H1 (cell line): ENCODE measurements at regions not wholly inside any gene's neighbourhood (a gene's known extent, or its start where the extent isn't known, plus 50 kb on each side); places are given as distances from the start of the nearest gene placed in this dataset.

Experiments used
- CTCF ChIA-PET: fragments of 300-600 bp; sonication (Branson Sonifier 250); formaldehyde crosslinking; loops from one replicate; lab custom pipeline; 2021; ENCODE audit not compliant: partially characterized antibody; lab: Charles Lee
- POLR2A ChIA-PET: fragments of 300-600 bp; sonication (Branson Sonifier 250); formaldehyde crosslinking; loops from one replicate; lab custom pipeline; 2021; ENCODE audit warnings: inconsistent platforms; ENCODE audit not compliant: partially characterized antibody; lab: Charles Lee
- DNase-seq, 2 experiments: peaks; one replicate each; pipeline versions ENCODE4 v3.0.0 to v3.0.0-alpha.2; 2010 to 2022; ENCODE audit warnings: low spot score in 2 of 2, low read depth in 1 of 2, mixed read lengths in 1 of 2
- FAIRE-seq: peaks from 2 replicates; lab custom pipeline; 2011; peaks lifted over from hg19 to GRCh38; lab: Jason Lieb, UNC
- H2AFZ ChIP-seq: 2 replicates; pipeline ENCODE4 v1.8.1; 2012; ENCODE audit warnings: low read length, inconsistent platforms
- H2AK5ac ChIP-seq: 2 replicates; pipeline ENCODE4 v1.6.1; 2013; ENCODE audit warnings: low read depth, low read length
- H2BK120ac ChIP-seq: replicated peaks from 2 replicates; pipeline ENCODE3; 2013; ENCODE audit warnings: low read depth, low read length, inconsistent platforms
- H2BK12ac ChIP-seq: 2 replicates; pipeline ENCODE4 v1.6.1; 2013; ENCODE audit warnings: low read depth, low read length
- H2BK15ac ChIP-seq: 2 replicates; pipeline ENCODE4 v1.6.1; 2013; ENCODE audit warnings: low read length
- H2BK20ac ChIP-seq: 2 replicates; pipeline ENCODE4 v1.6.1; 2013; ENCODE audit warnings: low read length
- H2BK5ac ChIP-seq: 2 replicates; pipeline ENCODE4 v1.6.1; 2013; ENCODE audit warnings: low read depth, low read length
- H3K14ac ChIP-seq: 2 replicates; pipeline ENCODE4 v1.6.1; 2013; ENCODE audit warnings: inconsistent platforms; ENCODE audit not compliant: insufficient read length
- H3K18ac ChIP-seq: 2 replicates; pipeline ENCODE4 v1.6.1; 2013; ENCODE audit warnings: low read length; ENCODE audit errors: extremely low read depth
- H3K23ac ChIP-seq: 2 replicates; pipeline ENCODE4 v1.6.1; 2013; ENCODE audit warnings: inconsistent platforms; ENCODE audit not compliant: insufficient read length
- H3K23me2 ChIP-seq: 2 replicates; pipeline ENCODE4 v1.6.1; 2013; ENCODE audit warnings: low read depth, low read length
- H3K27ac ChIP-seq: 2 replicates; pipeline ENCODE4 v1.6.1; 2011; ENCODE audit warnings: low read depth, low read length, inconsistent platforms
- H3K27me3 ChIP-seq, 4 experiments: replicated peaks in 1 of 4; 1 replicate in 1 of 4; 2 replicates in 3 of 4; pipeline versions ENCODE4 v1.6.1 to v1.8.1; 2011 to 2013; ENCODE audit warnings: low read length in 3 of 4, mild to moderate bottlenecking in 3 of 4, inconsistent platforms in 2 of 4, mixed read lengths in 2 of 4, moderate library complexity in 1 of 4; ENCODE audit not compliant: control insufficient read depth in 3 of 4, insufficient read depth in 3 of 4; ENCODE audit errors: extremely low read depth in 1 of 4
- H3K36me3 ChIP-seq, 4 experiments: 2 replicates each; pipeline versions ENCODE4 v1.6.1 to v1.8.1; 2011 to 2013; ENCODE audit warnings: mild to moderate bottlenecking in 4 of 4, low read length in 3 of 4, moderate library complexity in 2 of 4, control low read depth in 1 of 4, inconsistent platforms in 1 of 4; ENCODE audit not compliant: insufficient read depth in 4 of 4, control insufficient read depth in 2 of 4
- H3K4ac ChIP-seq: replicated peaks from 2 replicates; pipeline ENCODE3; 2013; ENCODE audit warnings: low read length, low read depth, mixed read lengths, inconsistent platforms; ENCODE audit not compliant: insufficient read length
- H3K4me1 ChIP-seq, 4 experiments: replicated peaks in 1 of 4; 1 replicate in 1 of 4; 2 replicates in 3 of 4; pipeline versions ENCODE4 v1.6.1 to v1.8.1; 2011 to 2013; ENCODE audit warnings: low read length in 3 of 4, inconsistent platforms in 2 of 4, mixed read lengths in 1 of 4; ENCODE audit not compliant: insufficient read depth in 4 of 4, control insufficient read depth in 3 of 4
- H3K4me2 ChIP-seq, 2 experiments: 2 replicates each; pipeline versions ENCODE4 v1.6.1 to v1.8.1; 2011 to 2013; ENCODE audit warnings: low read depth in 2 of 2, low read length in 2 of 2, control low read depth in 1 of 2, inconsistent platforms in 1 of 2, mild to moderate bottlenecking in 1 of 2; ENCODE audit not compliant: insufficient read depth in 1 of 2
- H3K4me3 ChIP-seq, 4 experiments: fragments of 200-600, 300-600 bp in 1 of 4; sonication (generic), shearing (Covaris generic), sonication (Bioruptor Twin) in 1 of 4; 2 replicates each; pipeline versions ENCODE4 v1.5.1 to v1.8.1; 2011 to 2016; ENCODE audit warnings: low read length in 4 of 4, low read depth in 3 of 4, control low read depth in 2 of 4, inconsistent platforms in 2 of 4, mild to moderate bottlenecking in 2 of 4, mixed read lengths in 1 of 4, moderate library complexity in 1 of 4; ENCODE audit not compliant: insufficient read depth in 2 of 4; ENCODE audit errors: extremely low read depth in 1 of 4
- H3K56ac ChIP-seq: replicated peaks from 2 replicates; pipeline ENCODE3; 2013; ENCODE audit warnings: low read depth, mild to moderate bottlenecking, mixed read lengths, low read length, inconsistent platforms; ENCODE audit not compliant: insufficient read length
- H3K79me1 ChIP-seq: 2 replicates; pipeline ENCODE4 v1.6.1; 2013; ENCODE audit warnings: low read depth, low read length, control low read depth
- H3K79me2 ChIP-seq, 2 experiments: 2 replicates each; pipeline versions ENCODE4 v1.6.1 to v1.8.1; 2012 to 2013; ENCODE audit warnings: low read length in 2 of 2, mild to moderate bottlenecking in 2 of 2, inconsistent platforms in 1 of 2; ENCODE audit not compliant: insufficient read depth in 2 of 2, control insufficient read depth in 1 of 2
- H3K9ac ChIP-seq, 4 experiments: replicated peaks in 1 of 4; 1 replicate in 1 of 4; 2 replicates in 3 of 4; pipeline versions ENCODE4 v1.6.1 to v1.8.1; 2011 to 2013; ENCODE audit warnings: low read depth in 3 of 4, low read length in 3 of 4, control low read depth in 2 of 4, mild to moderate bottlenecking in 2 of 4, moderate library complexity in 2 of 4, inconsistent platforms in 1 of 4; ENCODE audit errors: extremely low read depth in 1 of 4
- H3K9me3 ChIP-seq, 2 experiments: 2 replicates each; pipeline versions ENCODE4 v1.6.1 to v1.8.1; 2012 to 2013; ENCODE audit warnings: mild to moderate bottlenecking in 2 of 2, moderate library complexity in 2 of 2, control low read depth in 1 of 2, inconsistent platforms in 1 of 2, low read depth in 1 of 2, low read length in 1 of 2, mixed read lengths in 1 of 2; ENCODE audit not compliant: insufficient read depth in 2 of 2
- H4K20me1 ChIP-seq, 2 experiments: replicated peaks in 1 of 2; 2 replicates each; pipeline versions ENCODE3 to v1.8.1; 2011 to 2013; ENCODE audit warnings: inconsistent platforms in 2 of 2, low read length in 2 of 2, mild to moderate bottlenecking in 1 of 2; ENCODE audit not compliant: insufficient read depth in 2 of 2, control insufficient read depth in 1 of 2
- H4K5ac ChIP-seq: 2 replicates; pipeline ENCODE4 v1.6.1; 2013; ENCODE audit warnings: low read length, low read depth, mixed read lengths, inconsistent platforms; ENCODE audit not compliant: insufficient read length
- H4K8ac ChIP-seq: 2 replicates; pipeline ENCODE4 v1.8.0; 2013; ENCODE audit warnings: mild to moderate bottlenecking, moderate library complexity, low read length, inconsistent platforms; ENCODE audit not compliant: insufficient read depth; ENCODE audit errors: extremely low read depth
- H4K91ac ChIP-seq: replicated peaks from 2 replicates; pipeline ENCODE3; 2013; ENCODE audit warnings: low read length, mixed read lengths, inconsistent platforms; ENCODE audit not compliant: insufficient read length
- BCL11A ChIP-seq, 2 experiments: IDR thresholded peaks; one replicate each; pipeline ENCODE4 v1.6.1; 2011; ENCODE audit warnings: low read depth in 2 of 2, low read length in 2 of 2, mild to moderate bottlenecking in 2 of 2
- GABPA ChIP-seq: IDR thresholded peaks from 2 replicates; pipeline ENCODE4 v1.6.1; 2011; ENCODE audit warnings: mild to moderate bottlenecking, low read length, moderate library complexity, borderline replicate concordance; ENCODE audit not compliant: insufficient read depth
- POU5F1 ChIP-seq: IDR thresholded peaks from 2 replicates; pipeline ENCODE4 v1.6.1; 2011; ENCODE audit warnings: low read depth, mild to moderate bottlenecking, low read length, moderate library complexity
- SUZ12 ChIP-seq: fragments of 200-600 bp; sonication (generic); IDR thresholded peaks from 2 replicates; pipeline ENCODE4 v1.6.1; 2012; ENCODE audit warnings: mild to moderate bottlenecking, inconsistent platforms, low read length, moderate library complexity, mixed read lengths
- WGBS, 2 experiments: shearing (Covaris generic) in 1 of 2; methylation state at CpG; one replicate each; pipeline versions ENCODE4 v1.1.6 to v1.1.7; 2013 to 2015; ENCODE audit warnings: low lambda C conversion rate in 2 of 2, mixed read lengths in 2 of 2, inconsistent platforms in 1 of 2, low coverage in 1 of 2, missing lambda C conversion rate in 1 of 2; ENCODE audit not compliant: insufficient replicate concordance in 2 of 2, insufficient coverage in 1 of 2, insufficient read length in 1 of 2; ENCODE audit errors: extremely low coverage in 1 of 2, missing lambda C conversion rate in 1 of 2; 5-methylcytosine and 5-hydroxymethylcytosine counted together

- 95% methylated on average over 2 of the region's 2 CpGs; no CpG with 5 or more reads in 1 of the 2 experiments for WGBS, 2 experiments
- POLR2A ChIA-PET = no interaction called here
- TF ChIP-seq POU5F1 = no peak
- TF ChIP-seq BCL11A (IDR thresholded peaks at IDR 0.05; ENCODE audit: low read depth in 2 of 2, low read length in 2 of 2) = no peak
- no peak for TF ChIP-seq SUZ12
- TF ChIP-seq GABPA = no peak
Measured at GRCh38 chr18:10216791-10217190, 237.6 kb upstream of the APCDD1 start.

More at GRCh38 chr18:10216791-10217190, 237.6 kb upstream of the APCDD1 start:
- Histone ChIP-seq H3K27me3 (no peaks in the 10 kb centered on the region), H2BK20ac (no peak overlapping the region), H3K79me1 (no peaks in the 10 kb centered on the region), H2BK120ac (no peak overlapping the region), H3K4me1 (no peaks in the 10 kb centered on the region), H3K4me3 (no peak overlapping the region), H3K36me3 (no peaks in the 10 kb centered on the region), H4K91ac (no peak overlapping the region), H4K20me1 (no peaks in the 10 kb centered on the region), H3K9me3 (peaks cover 2 to 12% of the 10 kb centered on the region in 2 experiments; a peak in 2 of 4 replicates), H2BK15ac (no peak overlapping the region), H3K23me2 (no peaks in the 10 kb centered on the region), H2BK5ac (no peak overlapping the region), H2AFZ (no peak overlapping the region), H3K27ac (no peak overlapping the region), H3K56ac (no peak overlapping the region), H3K4ac (no peak overlapping the region), H4K8ac (no peak overlapping the region), H4K5ac (no peak overlapping the region), H3K23ac (no peak overlapping the region), H2AK5ac (no peak overlapping the region), H3K4me2 (no peak overlapping the region), H3K9ac (no peak overlapping the region), H2BK12ac (no peak overlapping the region), H3K18ac (no peak overlapping the region), H3K79me2 (no peaks in the 10 kb centered on the region), H3K14ac (no peak overlapping the region)
- DNase-seq = no peak
- CTCF ChIA-PET = no interaction called here
- no peak for FAIRE-seq
